HG03442 (cell line): ENCODE measurements at regions not wholly inside any gene's neighbourhood (a gene's known extent, or its start where the extent isn't known, plus 50 kb on each side); places are given as distances from the start of the nearest gene placed in this dataset.
"Not testable (repeated sequence)": the region's sequence is repeated elsewhere in the genome, so short reads cannot be mapped to it uniquely, and the experiment has no call there.

Experiments used
- ATAC-seq: cut with Tn5 transposase; IDR thresholded peaks from one replicate; pipeline ENCODE4 v1.9.1; 2021; ENCODE audit warnings: mild to moderate bottlenecking, moderate library complexity; ENCODE audit not compliant: unreplicated experiment

DNA sequence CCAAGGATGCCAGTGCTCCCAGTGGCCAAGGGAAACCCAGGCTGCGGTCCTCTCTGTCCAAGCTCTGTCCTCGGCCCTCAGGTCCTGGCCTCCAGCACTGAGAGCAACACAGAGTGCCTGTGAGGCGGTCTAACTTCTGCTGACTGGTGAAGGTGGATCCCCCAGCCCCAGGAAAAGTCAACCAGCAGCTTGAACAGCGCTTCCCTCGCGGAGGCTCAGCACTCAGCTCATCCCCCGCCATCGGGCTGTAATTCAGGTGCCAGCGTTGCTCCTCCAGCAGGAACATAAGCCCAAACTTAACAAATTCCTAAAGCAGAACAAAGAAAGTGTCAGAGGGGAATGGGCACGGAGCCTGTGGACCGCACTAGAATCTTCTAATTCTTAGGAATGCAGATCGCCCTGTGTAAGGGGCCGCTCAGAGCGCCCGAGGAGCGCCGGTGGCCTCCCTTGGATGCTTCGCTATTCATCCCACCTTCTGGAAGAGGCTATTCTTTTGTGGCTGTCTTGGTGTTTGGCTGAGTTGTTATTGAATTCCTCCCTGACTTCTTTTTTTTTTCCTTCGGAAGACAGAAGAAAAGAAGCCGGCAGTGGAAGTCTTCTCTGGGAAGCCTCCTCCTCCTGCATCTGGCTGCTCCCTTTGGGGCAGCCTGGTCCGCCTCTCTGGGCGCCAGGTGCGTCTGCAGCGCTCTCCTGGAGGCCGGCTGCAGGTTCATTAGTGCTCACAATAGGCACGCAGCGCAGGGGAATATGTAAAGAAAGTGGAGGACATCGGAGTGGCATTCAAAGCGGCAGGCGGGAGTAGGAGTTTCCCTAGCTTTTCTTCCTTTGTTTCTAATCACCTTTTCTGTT, 905.6 kb downstream of the TSN start:
- ATAC-seq, result no peak

GRCh38 chr2:122663620-122664019, 908.2 kb downstream of the TSN start:
- ATAC-seq, result no peak

- ATAC-seq, result no peak
These were observed 914.2 kb downstream of the TSN start for GRCh38 chr2:122669627-122670026.

DNA sequence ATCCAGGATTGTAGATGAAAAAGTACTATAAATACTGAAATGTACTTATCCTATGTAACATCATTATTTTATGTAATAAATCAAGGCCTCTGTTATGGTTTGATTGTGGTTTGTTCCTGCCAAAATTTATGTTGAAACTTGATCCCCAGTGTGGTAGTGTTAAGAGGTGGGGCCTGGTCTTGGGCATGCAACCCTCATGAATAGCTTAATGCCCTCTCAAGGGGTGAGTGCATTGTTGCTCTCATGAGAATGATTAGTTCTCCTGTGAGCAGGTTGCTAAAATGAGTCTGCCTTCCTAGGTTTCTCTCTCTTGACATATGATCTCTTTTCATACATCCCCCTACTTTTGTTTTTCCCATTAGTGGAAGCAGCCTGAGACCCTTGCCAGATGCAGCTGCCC, 915.4 kb downstream of the TSN start:
- no peak for ATAC-seq

DNA sequence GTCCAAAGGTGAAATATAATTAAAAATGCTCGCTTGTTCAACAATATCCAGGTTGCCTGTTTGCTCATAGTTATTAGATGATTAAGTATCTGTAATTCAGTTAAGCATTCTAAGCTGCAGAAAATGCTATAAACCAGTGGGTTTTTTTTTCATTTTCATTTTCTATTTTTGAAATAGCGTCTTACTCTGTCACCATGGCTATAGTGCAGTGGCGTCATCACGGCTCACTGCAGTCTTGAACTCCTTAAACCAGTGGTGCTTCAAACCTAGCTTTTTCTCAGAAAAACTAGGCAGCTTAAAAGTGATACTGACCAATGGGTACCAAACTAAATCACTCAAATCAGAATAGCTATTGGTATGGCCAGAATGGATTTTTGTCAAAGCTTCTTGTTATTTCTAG, 925.2 kb downstream of the TSN start:
- ATAC-seq, result no peak

GRCh38 chr2:122681626-122682025, 926.2 kb downstream of the TSN start:
- no peak for ATAC-seq

DNA sequence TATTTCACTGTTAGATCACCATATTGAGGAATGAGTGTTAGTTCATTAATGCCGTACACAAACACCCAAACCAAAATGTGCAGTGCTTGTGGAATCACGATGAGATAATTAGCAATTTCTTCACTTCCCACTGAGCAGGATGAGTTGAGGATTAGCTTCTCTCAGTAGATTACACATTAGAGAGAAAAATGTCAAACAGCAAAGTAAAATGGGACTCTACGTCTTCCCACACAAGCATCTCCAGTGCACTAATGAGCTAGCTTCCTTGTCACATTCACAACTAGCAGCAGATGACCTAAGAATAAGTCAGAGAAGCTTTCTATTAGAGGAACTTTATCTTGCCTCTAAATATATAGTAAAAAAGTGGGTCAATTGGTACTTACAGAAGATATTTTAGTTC, 926.9 kb downstream of the TSN start:
- no peak for ATAC-seq

GRCh38 chr2:122683018-122683417, 927.6 kb downstream of the TSN start:
- no peak for ATAC-seq

GRCh38 chr2:122692400-122693083, 937.1 kb downstream of the TSN start:
- ATAC-seq, result no peak

DNA sequence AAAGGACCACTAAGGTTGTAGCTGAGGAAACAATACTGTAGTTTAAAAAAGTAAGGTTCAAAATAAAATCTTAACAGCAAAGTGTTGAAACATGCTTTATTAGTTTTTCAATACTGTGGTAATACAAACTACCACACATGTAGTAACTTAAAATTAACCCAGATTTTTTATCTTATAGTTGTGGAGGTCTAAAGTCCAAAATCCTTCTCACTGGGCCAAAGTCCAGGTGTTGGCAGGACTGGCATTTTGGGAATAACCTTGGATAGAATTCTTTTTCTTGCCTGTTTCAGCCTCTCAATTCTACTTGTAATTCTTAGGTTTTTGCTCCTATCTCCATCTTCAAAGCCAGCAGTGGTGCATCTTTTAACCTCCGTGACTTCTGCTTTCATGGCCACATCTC, 942.0 kb downstream of the TSN start:
- ATAC-seq, result no peak

GRCh38 chr2:122703676-122704075, 948.2 kb downstream of the TSN start:
- no peak for ATAC-seq

- ATAC-seq, result peak; percentile 57
These were observed 948.7 kb downstream of the TSN start for GRCh38 chr2:122704109-122704563.

DNA sequence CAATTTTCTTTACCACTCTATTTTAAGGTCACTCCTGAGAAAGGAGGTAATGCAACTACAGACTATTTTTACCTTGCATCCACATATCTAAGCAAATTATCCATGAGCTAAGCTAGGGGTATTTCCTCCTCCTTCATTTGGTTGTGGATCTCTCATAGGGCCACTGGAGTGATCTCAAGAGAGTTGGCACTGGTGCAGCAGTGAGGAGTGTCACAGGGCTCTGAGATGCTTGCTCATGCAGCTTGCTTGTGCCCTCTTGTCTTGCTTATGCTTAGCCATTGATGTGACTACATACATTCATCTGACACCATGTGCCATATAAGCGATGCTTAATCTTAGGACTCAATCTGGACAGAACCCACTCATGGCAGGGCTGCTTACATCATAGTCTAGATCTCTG, 950.3 kb downstream of the TSN start:
- no peak for ATAC-seq

DNA sequence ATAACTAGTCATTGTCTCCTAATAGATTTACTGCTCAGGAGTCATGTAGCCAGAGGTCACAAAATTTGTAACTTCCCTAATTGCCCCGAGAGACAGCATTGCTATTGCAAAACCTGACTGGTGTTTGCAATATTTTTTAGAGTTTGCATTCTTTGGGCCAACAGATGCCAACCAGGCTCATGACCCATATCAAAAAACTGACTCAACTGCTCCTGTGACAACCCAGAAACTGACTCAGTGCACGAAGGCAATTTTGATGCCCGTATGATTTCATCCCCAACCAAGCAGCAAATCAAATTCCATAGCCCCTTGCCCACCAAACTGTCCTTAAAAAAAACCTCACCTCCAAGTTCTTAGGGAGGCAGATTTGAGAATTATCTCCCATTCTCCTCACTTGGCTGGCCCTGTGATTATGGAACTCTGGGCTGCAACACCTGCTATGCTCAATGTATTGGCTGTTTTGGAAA, 951.3 kb downstream of the TSN start:
- ATAC-seq, result no peak

- ATAC-seq, result no peak
These were observed 951.9 kb downstream of the TSN start for GRCh38 chr2:122707224-122707824.

GRCh38 chr2:122710049-122710448, 954.6 kb downstream of the TSN start:
- no peak for ATAC-seq

DNA sequence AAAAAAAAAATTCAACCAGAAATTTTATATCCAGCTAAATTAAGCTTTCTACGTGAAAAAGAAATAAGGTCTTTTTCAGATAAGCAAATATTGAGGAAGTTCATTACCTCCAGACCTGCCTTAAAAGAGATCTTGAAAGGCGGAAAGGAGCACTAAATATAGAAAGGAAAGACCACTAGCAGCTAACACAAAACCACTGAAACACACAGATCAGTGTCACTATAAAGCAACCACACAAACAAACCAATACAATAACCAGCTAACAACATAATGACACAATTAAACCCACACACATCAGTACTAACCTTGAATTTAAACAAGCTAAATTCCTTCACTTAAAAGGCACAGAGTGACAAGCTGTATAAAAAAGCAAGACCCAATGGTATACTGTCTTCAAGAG, 958.3 kb downstream of the TSN start:
- ATAC-seq, result no peak

GRCh38 chr2:122720822-122721221, 965.4 kb downstream of the TSN start:
- ATAC-seq, result not testable (repeated sequence)

GRCh38 chr2:122734766-122735424, 979.4 kb downstream of the TSN start:
- ATAC-seq, result no peak

- no peak for ATAC-seq
These were observed 980.8 kb downstream of the TSN start for GRCh38 chr2:122736279-122736678.

DNA sequence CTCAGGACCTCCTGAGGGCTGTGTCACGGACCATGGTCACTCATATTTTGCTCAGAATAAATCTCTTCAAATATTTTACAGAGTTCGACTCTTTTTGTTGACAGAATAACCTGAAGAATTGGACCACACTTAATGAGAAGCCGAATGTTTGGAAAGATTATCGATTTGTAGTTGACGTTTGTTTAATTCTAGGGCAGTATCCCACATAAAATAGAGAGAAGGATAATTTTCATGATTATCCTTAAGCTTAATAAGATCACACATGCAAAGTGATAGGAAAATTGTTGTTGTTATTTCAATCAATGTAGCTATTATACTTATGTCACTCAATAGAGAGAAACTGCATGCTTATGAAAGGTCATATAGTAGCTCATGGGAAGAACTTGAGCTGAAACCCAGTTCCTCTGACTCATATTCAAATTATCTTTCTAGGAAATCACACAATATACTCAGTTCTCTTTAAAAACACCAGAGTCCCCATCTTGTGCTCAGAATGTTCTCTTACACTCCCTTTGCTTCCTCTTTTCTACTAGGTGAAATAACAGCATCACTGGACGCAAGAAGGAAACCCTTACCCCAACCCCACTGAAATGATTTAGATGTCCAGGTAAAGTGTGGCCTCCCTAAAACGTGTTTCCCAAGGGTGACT, 982.1 kb downstream of the TSN start:
- ATAC-seq, result peak; percentile 55
